Large intestine (tissue), 3 donors: ENCODE measurements at regions not wholly inside any gene's neighbourhood (a gene's known extent, or its start where the extent isn't known, plus 50 kb on each side); places are given as distances from the start of the nearest gene placed in this dataset.

Source experiments
- DNase-seq, 2 donors: peaks; one replicate each; pipeline versions ENCODE4 v3.0.0 to v3.0.0-alpha.2; 2013
- H3K27ac ChIP-seq: one replicate; pipeline ENCODE4 v1.5.1; 2013; ENCODE audit warnings: low read length
- H3K27me3 ChIP-seq: 2 replicates; pipeline ENCODE4 v1.6.1; 2013; ENCODE audit warnings: low read length; ENCODE audit not compliant: control insufficient read depth, insufficient read depth
- H3K36me3 ChIP-seq: 2 replicates; pipeline ENCODE4 v1.6.1; 2013; ENCODE audit warnings: low read length; ENCODE audit not compliant: control insufficient read depth, insufficient read depth
- H3K4me1 ChIP-seq: one replicate; pipeline ENCODE4 v1.6.1; 2013; ENCODE audit warnings: low read length; ENCODE audit not compliant: control insufficient read depth, insufficient read depth
- H3K4me3 ChIP-seq: one replicate; pipeline ENCODE4 v1.5.1; 2013; ENCODE audit warnings: low read length
- H3K9me3 ChIP-seq: one replicate; pipeline ENCODE4 v1.6.1; 2013; ENCODE audit warnings: mild to moderate bottlenecking, low read depth, low read length, moderate library complexity; ENCODE audit not compliant: control insufficient read depth
- WGBS: methylation state at CpG from one replicate; pipeline ENCODE4 v1.1.5; 2013; ENCODE audit warnings: low lambda C conversion rate; ENCODE audit not compliant: insufficient coverage; 5-methylcytosine and 5-hydroxymethylcytosine counted together

DNA sequence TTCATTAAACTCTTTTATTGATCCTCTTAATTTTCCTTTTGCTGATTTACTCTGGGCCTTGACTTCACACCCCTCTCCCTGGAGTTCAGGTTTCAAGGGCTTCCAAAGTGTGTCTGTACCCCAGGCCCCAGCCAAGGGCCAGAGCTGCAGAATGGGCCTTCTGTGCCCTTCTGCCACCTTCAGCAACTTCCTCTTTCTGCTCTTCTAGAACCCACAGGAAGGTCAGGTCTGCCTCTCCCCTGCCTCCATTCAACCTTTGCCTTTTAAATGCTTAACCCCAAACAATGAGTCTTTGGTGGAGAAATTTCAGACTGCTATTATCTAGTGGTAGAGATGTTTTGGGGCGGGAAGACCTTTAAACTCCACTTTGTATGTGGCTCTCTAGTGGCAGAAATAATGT, 63.1 kb downstream of the TSN start:
- no peak for DNase-seq
- Histone ChIP-seq H3K36me3 (no peaks in the 10 kb centered on the region), H3K4me1 (no peaks in the 10 kb centered on the region), H3K9me3 (no peaks in the 10 kb centered on the region), H3K27ac (no peak overlapping the region), H3K27me3 (peaks cover 5% of the 10 kb centered on the region), H3K4me3 (no peak overlapping the region)
- no CpG with 5 or more reads among the region's 1 CpG for WGBS

DNA sequence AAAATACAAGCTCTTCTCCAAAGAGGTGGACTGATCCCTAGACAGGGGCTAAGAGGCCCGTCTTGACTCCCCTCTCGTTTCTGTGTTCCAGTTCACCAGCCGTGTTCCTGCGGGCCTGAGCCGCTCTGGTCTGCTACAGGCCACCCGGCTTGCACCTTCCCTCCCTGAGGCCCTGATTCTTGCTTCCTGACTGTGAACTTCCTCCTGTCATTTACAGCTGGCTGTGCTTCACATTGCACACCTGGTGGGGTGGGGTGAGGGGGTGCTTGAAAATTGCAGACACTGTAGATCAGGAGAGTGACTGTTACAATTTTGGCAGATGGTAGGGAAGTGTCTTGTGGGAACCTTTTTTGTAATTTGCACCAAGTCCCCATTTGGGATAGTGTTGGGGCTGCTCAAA, 64.4 kb downstream of the TSN start:
- Histone ChIP-seq H3K27me3 (peaks cover 5% of the 10 kb centered on the region), H3K4me1 (no peaks in the 10 kb centered on the region), H3K4me3 (no peak overlapping the region), H3K9me3 (no peaks in the 10 kb centered on the region), H3K27ac (no peak overlapping the region), H3K36me3 (no peaks in the 10 kb centered on the region)
- DNase-seq, result no peak
- no CpG with 5 or more reads among the region's 6 CpGs for WGBS

DNA sequence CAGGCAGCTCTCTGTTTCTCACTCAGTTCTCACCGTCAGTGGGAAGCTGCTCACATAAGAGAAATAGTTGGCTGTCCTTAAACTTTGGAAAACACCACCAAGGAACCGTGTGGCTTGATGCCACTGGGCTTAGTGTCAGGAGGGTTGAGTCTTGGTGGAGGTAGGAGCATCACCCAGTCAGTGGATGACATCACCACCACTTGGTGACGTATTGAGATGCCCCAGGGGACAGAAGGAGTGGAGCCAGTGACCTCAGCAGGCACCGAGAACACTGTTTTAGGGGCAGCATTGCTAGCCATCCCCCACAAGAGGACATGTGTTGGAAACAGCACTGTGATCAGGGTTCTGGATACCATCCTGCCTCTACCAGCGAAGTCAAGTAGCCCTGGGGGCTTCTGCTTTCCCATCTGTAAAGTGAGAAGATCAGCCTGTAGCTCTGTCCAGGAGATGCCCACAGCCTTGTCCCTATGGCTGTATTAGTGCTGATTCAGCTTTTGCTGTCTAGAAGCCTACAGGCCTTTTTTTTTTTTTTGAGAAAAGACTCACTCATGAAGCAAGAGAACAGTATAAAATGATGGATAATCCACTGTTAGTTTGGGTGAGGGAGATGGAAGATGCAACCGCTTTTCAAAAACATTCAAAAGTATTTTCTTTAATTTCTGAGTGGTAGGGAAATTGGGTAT, 66.2 kb downstream of the TSN start:
- H3K4me3 ChIP-seq, result no peak overlapping the region
- no peaks in the 10 kb centered on the region for H3K4me1 ChIP-seq
- H3K27me3 ChIP-seq, result peaks cover 3% of the 10 kb centered on the region
- no peaks in the 10 kb centered on the region for H3K36me3 ChIP-seq
- H3K9me3 ChIP-seq, result no peaks in the 10 kb centered on the region
- H3K27ac ChIP-seq, result no peak overlapping the region
- no CpG with 5 or more reads among the region's 6 CpGs for WGBS
- DNase-seq, result no peak

- Histone ChIP-seq H3K4me3 (no peak overlapping the region), H3K27ac (no peak overlapping the region), H3K36me3 (no peaks in the 10 kb centered on the region), H3K27me3 (no peaks in the 10 kb centered on the region), H3K4me1 (no peaks in the 10 kb centered on the region), H3K9me3 (no peaks in the 10 kb centered on the region)
- no CpG with 5 or more reads among the region's 4 CpGs for WGBS
- DNase-seq, result no peak
Observed at GRCh38 chr2:121824264-121824663, 68.8 kb downstream of the TSN start.

GRCh38 chr2:121825003-121825950, 69.8 kb downstream of the TSN start:
- H3K36me3 ChIP-seq, result no peaks in the 10 kb centered on the region
- no peak overlapping the region for H3K27ac ChIP-seq
- WGBS, result 100% methylated on average over 2 of the region's 8 CpGs

GRCh38 chr2:121826036-121826435, 70.6 kb downstream of the TSN start:
- no CpG with 5 or more reads among the region's 3 CpGs for WGBS
- H3K27me3 ChIP-seq, result no peaks in the 10 kb centered on the region
- H3K9me3 ChIP-seq, result no peaks in the 10 kb centered on the region
- no peaks in the 10 kb centered on the region for H3K4me1 ChIP-seq
- H3K4me3 ChIP-seq, result no peak overlapping the region
- no peaks in the 10 kb centered on the region for H3K36me3 ChIP-seq
- DNase-seq, result no peak
- H3K27ac ChIP-seq, result no peak overlapping the region

More at GRCh38 chr2:121825003-121825950, 69.8 kb downstream of the TSN start:
- Histone ChIP-seq H3K9me3 (no peaks in the 10 kb centered on the region), H3K4me3 (no peak overlapping the region), H3K4me1 (no peaks in the 10 kb centered on the region), H3K27me3 (no peaks in the 10 kb centered on the region)
- DNase-seq, result peak in 1 of 2 donors; percentile 17

DNA sequence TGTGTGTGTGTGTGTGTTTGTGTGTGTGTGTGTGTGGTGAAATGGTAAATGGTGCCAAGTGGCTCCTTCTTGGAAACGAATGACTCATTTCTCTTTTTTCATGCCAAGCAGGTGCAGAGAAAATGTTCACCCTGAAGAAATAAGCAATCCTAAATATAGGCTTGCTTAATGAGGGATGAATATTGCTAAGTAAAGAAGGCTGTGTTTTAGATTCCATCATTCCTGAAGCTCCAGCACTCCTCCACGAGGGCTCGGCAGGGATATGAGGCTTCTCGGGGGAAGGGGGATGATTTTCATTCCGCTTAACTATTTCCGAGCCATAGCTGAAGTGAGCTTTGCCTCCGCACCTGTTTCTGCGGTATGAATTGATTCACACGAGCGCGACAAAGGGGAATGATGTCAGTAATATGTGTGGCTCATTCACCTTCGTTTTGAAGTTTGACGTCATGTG, 72.9 kb downstream of the TSN start:
- Histone ChIP-seq H3K27ac (no peak overlapping the region), H3K27me3 (no peaks in the 10 kb centered on the region), H3K4me1 (no peaks in the 10 kb centered on the region), H3K4me3 (no peak overlapping the region), H3K9me3 (no peaks in the 10 kb centered on the region), H3K36me3 (no peaks in the 10 kb centered on the region)
- DNase-seq, result no peak
- 33% methylated on average over 1 of the region's 13 CpGs for WGBS

DNA sequence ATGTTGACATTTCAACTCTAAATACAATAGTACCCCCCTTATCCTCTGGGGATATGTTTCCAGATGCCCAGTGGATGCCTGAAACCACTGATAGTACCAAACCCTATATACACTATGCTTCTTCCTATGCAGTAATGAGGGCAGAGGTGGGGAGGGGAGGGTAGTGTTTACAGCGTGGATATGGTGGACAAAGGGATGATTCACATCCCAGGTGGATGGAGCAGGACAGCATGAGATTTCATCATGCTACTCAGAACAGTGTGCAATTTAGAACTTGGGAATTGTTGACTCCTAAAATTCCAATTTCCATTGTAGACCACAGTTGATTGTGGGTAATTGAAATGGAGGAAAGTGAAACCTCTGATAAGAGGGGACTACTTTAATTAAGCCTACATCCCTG, 75.4 kb downstream of the TSN start:
- WGBS, result no CpG with 5 or more reads among the region's 1 CpG
- H3K36me3 ChIP-seq, result no peaks in the 10 kb centered on the region
- no peak overlapping the region for H3K4me3 ChIP-seq
- no peaks in the 10 kb centered on the region for H3K9me3 ChIP-seq
- H3K4me1 ChIP-seq, result no peaks in the 10 kb centered on the region
- DNase-seq, result no peak
- H3K27me3 ChIP-seq, result peaks cover 1% of the 10 kb centered on the region
- no peak overlapping the region for H3K27ac ChIP-seq

DNA sequence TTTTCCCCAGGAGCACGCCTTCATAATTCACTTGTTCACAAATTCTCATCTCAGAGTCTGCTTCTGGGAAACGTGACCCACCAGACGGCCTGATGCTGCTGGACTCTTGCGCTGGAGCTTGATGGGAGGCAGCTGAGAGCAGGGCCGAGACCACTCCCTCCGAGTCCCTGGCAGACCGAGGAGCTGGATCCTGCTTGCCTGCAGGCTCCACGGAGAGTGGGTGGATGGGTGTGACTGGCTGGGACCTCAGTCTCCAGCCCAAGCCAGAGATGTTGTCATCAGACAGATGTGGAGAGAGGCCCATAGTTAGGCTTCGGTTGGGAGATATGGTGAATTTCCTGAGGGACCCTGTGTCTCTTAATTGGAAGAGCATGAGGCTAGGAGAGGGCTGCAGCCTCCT, 76.4 kb downstream of the TSN start:
- H3K4me1 ChIP-seq, result no peaks in the 10 kb centered on the region
- no peaks in the 10 kb centered on the region for H3K9me3 ChIP-seq
- no CpG with 5 or more reads among the region's 9 CpGs for WGBS
- H3K4me3 ChIP-seq, result no peak overlapping the region
- H3K27me3 ChIP-seq, result peaks cover 5% of the 10 kb centered on the region
- no peak overlapping the region for H3K27ac ChIP-seq
- no peak for DNase-seq
- H3K36me3 ChIP-seq, result no peaks in the 10 kb centered on the region

GRCh38 chr2:121832412-121833357, 77.2 kb downstream of the TSN start:
- no peaks in the 10 kb centered on the region for H3K4me1 ChIP-seq
- no peak overlapping the region for H3K4me3 ChIP-seq
- H3K27me3 ChIP-seq, result peaks cover 5% of the 10 kb centered on the region
- no peaks in the 10 kb centered on the region for H3K36me3 ChIP-seq
- no peak for DNase-seq
- H3K9me3 ChIP-seq, result no peaks in the 10 kb centered on the region
- H3K27ac ChIP-seq, result no peak overlapping the region
- 100% methylated on average over 2 of the region's 14 CpGs for WGBS
